ENCODE measurements at regions not wholly inside any gene's neighbourhood (a gene's known extent, or its start where the extent isn't known, plus 50 kb on each side); places are given as distances from the start of the nearest gene placed in this dataset.

GRCh38 chr5:108516785-108517184 lies 134.9 kb upstream of the FBXL17 start:
- TF ChIP-seq L3MBTL2 (conservative IDR thresholded peaks at IDR 0.05) (no peak), FOXK2 (IDR thresholded peaks at IDR 0.05) (no peak), TARDBP (IDR thresholded peaks at IDR 0.05) (no peak), FOXM1 (IDR thresholded peaks at IDR 0.05; ENCODE audit: borderline replicate concordance) (no peak), ARNT (IDR thresholded peaks at IDR 0.05) (no peak), CTBP1 (IDR thresholded peaks at IDR 0.05; ENCODE audit: borderline replicate concordance) (no peak), SUZ12 (IDR thresholded peaks at IDR 0.05) (no peak), SP1 (IDR thresholded peaks at IDR 0.05) (no peak)
- TF ChIP-seq, protein P1, sequence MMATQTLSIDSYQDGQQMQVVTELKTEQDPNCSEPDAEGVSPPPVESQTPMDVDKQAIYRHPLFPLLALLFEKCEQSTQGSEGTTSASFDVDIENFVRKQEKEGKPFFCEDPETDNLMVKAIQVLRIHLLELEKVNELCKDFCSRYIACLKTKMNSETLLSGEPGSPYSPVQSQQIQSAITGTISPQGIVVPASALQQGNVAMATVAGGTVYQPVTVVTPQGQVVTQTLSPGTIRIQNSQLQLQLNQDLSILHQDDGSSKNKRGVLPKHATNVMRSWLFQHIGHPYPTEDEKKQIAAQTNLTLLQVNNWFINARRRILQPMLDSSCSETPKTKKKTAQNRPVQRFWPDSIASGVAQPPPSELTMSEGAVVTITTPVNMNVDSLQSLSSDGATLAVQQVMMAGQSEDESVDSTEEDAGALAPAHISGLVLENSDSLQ (IDR thresholded peaks at IDR 0.05), result peak; percentile 56
- POLR2A ChIA-PET, result no interaction called here
- DNase-seq (ENCODE audit: extremely low spot score), result peak; percentile 16
- CTCF ChIA-PET, result no interaction called here

DNA sequence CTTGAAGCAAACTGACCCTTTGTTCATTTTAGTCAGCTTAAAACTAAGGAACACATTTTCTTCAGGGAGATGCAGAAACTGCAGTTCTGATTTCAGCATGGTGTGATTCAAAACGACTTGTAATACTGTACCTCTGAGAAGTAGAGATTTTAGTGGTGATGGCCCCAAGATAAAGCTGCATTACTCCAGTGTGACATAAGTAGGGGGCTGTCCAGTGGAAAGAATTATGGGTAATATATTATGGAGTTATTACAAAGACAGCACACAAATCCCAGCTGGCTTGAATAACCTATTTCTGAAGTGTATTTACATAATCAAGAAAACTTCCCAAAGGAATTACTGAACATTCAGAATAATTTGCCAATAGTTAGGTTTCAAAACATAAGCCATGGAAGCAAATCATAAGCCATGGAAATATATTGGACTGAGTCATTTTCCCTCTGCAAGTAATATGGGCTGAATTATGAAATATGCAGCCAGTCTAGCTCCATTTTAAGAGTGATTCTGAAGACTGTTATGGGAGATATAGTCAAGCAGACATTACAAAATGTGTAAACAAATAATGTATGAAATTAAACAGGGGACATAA lies 133.7 kb upstream of the FBXL17 start:
- no peak for DNase-seq (ENCODE audit: extremely low spot score)
- no peak for TF ChIP-seq HDGF (IDR thresholded peaks at IDR 0.05; ENCODE audit: borderline replicate concordance)
- TF ChIP-seq SP1 (IDR thresholded peaks at IDR 0.05), result no peak
- no peak for TF ChIP-seq FOXM1 (IDR thresholded peaks at IDR 0.05; ENCODE audit: borderline replicate concordance)
- TF ChIP-seq BHLHE40 (IDR thresholded peaks at IDR 0.05; ENCODE audit: borderline replicate concordance), result no peak
- TF ChIP-seq ARNT (IDR thresholded peaks at IDR 0.05), result no peak
- no peak for TF ChIP-seq TARDBP (IDR thresholded peaks at IDR 0.05)
- no peak for TF ChIP-seq FOXA1 (IDR thresholded peaks at IDR 0.05)
- TF ChIP-seq CTBP1 (IDR thresholded peaks at IDR 0.05; ENCODE audit: borderline replicate concordance), result no peak
- TF ChIP-seq ZNF384 (IDR thresholded peaks at IDR 0.05), result no peak
- no peak for TF ChIP-seq SUZ12 (IDR thresholded peaks at IDR 0.05)
- TF ChIP-seq FOXK2 (IDR thresholded peaks at IDR 0.05), result no peak
- no peak for TF ChIP-seq LEF1 (IDR thresholded peaks at IDR 0.05; ENCODE audit: borderline replicate concordance)
- no peak for TF ChIP-seq ELF4 (IDR thresholded peaks at IDR 0.05)
- TF ChIP-seq, protein P1 (IDR thresholded peaks at IDR 0.05), result no peak
- TF ChIP-seq NFRKB (IDR thresholded peaks at IDR 0.05), result no peak
- TF ChIP-seq L3MBTL2 (conservative IDR thresholded peaks at IDR 0.05), result no peak
- POLR2A ChIA-PET, result no interaction called here
- CTCF ChIA-PET, result no interaction called here

GRCh38 chr5:108508979-108509378 lies 127.1 kb upstream of the FBXL17 start:
- ChIA-PET POLR2A (no interaction called here), CTCF (interaction anchor here (0.6 to 1.0 kb wide), 2 partner anchors 12 to 1180 kb away, joined by 3 read pairs; no protein-coding TSS in a partner anchor)
- no peak for DNase-seq (ENCODE audit: extremely low spot score)
- no peak for TF ChIP-seq FOXM1 (IDR thresholded peaks at IDR 0.05; ENCODE audit: borderline replicate concordance)
- TF ChIP-seq TARDBP (IDR thresholded peaks at IDR 0.05), result no peak
- TF ChIP-seq BHLHE40 (IDR thresholded peaks at IDR 0.05; ENCODE audit: borderline replicate concordance), result no peak
- TF ChIP-seq L3MBTL2 (conservative IDR thresholded peaks at IDR 0.05), result no peak
- TF ChIP-seq, protein P1 (IDR thresholded peaks at IDR 0.05), result no peak
- no peak for TF ChIP-seq SUZ12 (IDR thresholded peaks at IDR 0.05)
- TF ChIP-seq ZNF384 (IDR thresholded peaks at IDR 0.05), result no peak
- TF ChIP-seq NFRKB (IDR thresholded peaks at IDR 0.05), result no peak
- TF ChIP-seq CTBP1 (IDR thresholded peaks at IDR 0.05; ENCODE audit: borderline replicate concordance), result no peak
- no peak for TF ChIP-seq SP1 (IDR thresholded peaks at IDR 0.05)
- TF ChIP-seq FOXK2 (IDR thresholded peaks at IDR 0.05), result no peak
- TF ChIP-seq ELF4 (IDR thresholded peaks at IDR 0.05), result no peak
- no peak for TF ChIP-seq ARNT (IDR thresholded peaks at IDR 0.05)
- TF ChIP-seq LEF1 (IDR thresholded peaks at IDR 0.05; ENCODE audit: borderline replicate concordance), result no peak
- no peak for TF ChIP-seq HDGF (IDR thresholded peaks at IDR 0.05; ENCODE audit: borderline replicate concordance)
- no peak for TF ChIP-seq FOXA1 (IDR thresholded peaks at IDR 0.05)

GRCh38 chr5:108507631-108508030 lies 125.7 kb upstream of the FBXL17 start:
- TF ChIP-seq BHLHE40 (IDR thresholded peaks at IDR 0.05; ENCODE audit: borderline replicate concordance) (no peak), ARNT (IDR thresholded peaks at IDR 0.05) (no peak), FOXA1 (IDR thresholded peaks at IDR 0.05) (no peak)
- POLR2A ChIA-PET, result no interaction called here
- CTCF ChIA-PET, result no interaction called here
- no peak for DNase-seq (ENCODE audit: extremely low spot score)

- ChIA-PET CTCF (no interaction called here), POLR2A (no interaction called here)
- no peak for TF ChIP-seq SP1 (IDR thresholded peaks at IDR 0.05)
- TF ChIP-seq HDGF (IDR thresholded peaks at IDR 0.05; ENCODE audit: borderline replicate concordance), result no peak
- no peak for TF ChIP-seq ARNT (IDR thresholded peaks at IDR 0.05)
- TF ChIP-seq ZNF384 (IDR thresholded peaks at IDR 0.05), result no peak
- no peak for TF ChIP-seq FOXM1 (IDR thresholded peaks at IDR 0.05; ENCODE audit: borderline replicate concordance)
- no peak for TF ChIP-seq FOXA1 (IDR thresholded peaks at IDR 0.05)
- DNase-seq (ENCODE audit: extremely low spot score), result no peak
Measured at GRCh38 chr5:108505608-108506007, 123.7 kb upstream of the FBXL17 start.

DNA sequence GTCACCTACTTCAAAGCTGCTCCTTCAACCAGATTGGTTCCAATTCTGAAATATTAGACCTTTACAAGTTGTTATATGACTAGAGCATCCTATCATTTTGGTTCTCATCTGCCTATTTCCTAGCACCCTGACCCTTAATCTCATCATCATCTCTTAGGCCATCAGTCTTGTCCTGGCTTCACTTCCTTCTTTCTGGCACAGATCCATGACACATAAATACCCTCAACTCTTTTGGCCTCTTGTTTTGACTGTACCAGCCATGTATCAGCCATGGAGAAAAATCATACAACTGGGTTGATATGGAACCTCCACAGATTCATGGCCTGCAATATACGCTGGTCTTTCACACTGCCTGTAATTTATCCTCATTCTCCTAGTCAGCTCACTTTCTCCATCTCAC lies 123.1 kb upstream of the FBXL17 start:
- ChIA-PET CTCF (no interaction called here), POLR2A (no interaction called here)

More for the DNA sequence above, 123.1 kb upstream of the FBXL17 start:
- TF ChIP-seq, protein P1 (IDR thresholded peaks at IDR 0.05), result no peak
- TF ChIP-seq ARNT (IDR thresholded peaks at IDR 0.05), result no peak
- no peak for DNase-seq (ENCODE audit: extremely low spot score)

Data from HEK293T (cell line).